Cardiac fibroblast (primary cell): ENCODE measurements at regions not wholly inside any gene's neighbourhood (a gene's known extent, or its start where the extent isn't known, plus 50 kb on each side); places are given as distances from the start of the nearest gene placed in this dataset.
"Not testable (repeated sequence)": the region's sequence is repeated elsewhere in the genome, so short reads cannot be mapped to it uniquely, and the experiment has no call there.

Source experiments
- DNase-seq, 2 donors: peaks; one replicate each; pipeline versions ENCODE4 v3.0.0 to v3.0.0-alpha.2; 2010; ENCODE audit warnings: low read depth in 2 of 2
- H3K4me3 ChIP-seq, 2 donors: replicated peaks in 1 of 2; 1 replicate in 1 of 2; 2 replicates in 1 of 2; pipeline ENCODE4 v1.5.1; 2011; ENCODE audit warnings: low read depth in 2 of 2, low read length in 2 of 2, mild to moderate bottlenecking in 2 of 2, moderate library complexity in 1 of 2
- TF ChIP-seq, protein P1 (sequence below): IDR thresholded peaks from one replicate; pipeline ENCODE4 v1.5.1; 2011; ENCODE audit warnings: low read depth, mild to moderate bottlenecking, low read length, inconsistent platforms

DNA sequence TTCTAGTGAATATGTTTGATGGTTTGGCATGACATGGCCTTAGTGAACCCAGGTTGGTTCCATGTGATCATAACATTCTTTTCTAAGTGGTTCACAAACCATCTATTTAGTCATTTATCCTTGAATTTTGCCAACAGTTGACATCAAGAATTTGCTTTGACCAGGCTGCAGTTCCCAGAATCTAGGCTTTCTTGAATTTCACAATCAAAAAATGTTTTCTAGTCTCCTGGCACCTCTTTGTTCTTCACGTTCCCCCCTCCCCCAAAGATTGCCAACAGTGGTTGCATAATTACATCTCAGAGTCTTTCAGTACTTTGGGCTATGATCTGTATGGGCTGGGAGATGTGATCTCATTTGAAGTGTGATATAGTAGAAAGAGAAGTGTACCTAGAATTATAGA, 124.0 kb downstream of the GATA6 start:
- TF ChIP-seq, protein P1, sequence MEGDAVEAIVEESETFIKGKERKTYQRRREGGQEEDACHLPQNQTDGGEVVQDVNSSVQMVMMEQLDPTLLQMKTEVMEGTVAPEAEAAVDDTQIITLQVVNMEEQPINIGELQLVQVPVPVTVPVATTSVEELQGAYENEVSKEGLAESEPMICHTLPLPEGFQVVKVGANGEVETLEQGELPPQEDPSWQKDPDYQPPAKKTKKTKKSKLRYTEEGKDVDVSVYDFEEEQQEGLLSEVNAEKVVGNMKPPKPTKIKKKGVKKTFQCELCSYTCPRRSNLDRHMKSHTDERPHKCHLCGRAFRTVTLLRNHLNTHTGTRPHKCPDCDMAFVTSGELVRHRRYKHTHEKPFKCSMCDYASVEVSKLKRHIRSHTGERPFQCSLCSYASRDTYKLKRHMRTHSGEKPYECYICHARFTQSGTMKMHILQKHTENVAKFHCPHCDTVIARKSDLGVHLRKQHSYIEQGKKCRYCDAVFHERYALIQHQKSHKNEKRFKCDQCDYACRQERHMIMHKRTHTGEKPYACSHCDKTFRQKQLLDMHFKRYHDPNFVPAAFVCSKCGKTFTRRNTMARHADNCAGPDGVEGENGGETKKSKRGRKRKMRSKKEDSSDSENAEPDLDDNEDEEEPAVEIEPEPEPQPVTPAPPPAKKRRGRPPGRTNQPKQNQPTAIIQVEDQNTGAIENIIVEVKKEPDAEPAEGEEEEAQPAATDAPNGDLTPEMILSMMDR: no peak
- peak; percentile 45 to 91 for DNase-seq

DNA sequence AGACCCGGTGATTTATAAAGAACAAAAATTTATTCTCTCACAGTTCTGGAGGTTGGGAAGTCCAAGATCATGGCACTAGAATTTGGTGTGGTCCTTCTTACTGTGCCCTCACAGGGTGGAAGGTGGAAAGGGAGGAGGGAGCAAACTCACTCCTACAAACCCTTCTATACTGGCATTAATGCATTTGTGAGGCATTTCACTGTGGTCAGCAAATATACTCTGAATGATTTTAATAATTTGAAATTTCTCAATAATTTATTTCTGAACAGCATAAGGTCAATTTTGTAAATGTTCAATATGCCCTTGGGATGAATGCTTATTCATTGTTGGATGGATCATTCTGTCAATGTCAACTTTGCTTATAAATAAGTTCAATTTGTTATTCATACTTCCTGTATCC, 120.6 kb downstream of the GATA6 start:
- DNase-seq: no peak
- H3K4me3 ChIP-seq: no peak overlapping the region
- TF ChIP-seq, protein P1: no peak

More for the DNA sequence above, 124.0 kb downstream of the GATA6 start:
- no peak overlapping the region for H3K4me3 ChIP-seq

DNA sequence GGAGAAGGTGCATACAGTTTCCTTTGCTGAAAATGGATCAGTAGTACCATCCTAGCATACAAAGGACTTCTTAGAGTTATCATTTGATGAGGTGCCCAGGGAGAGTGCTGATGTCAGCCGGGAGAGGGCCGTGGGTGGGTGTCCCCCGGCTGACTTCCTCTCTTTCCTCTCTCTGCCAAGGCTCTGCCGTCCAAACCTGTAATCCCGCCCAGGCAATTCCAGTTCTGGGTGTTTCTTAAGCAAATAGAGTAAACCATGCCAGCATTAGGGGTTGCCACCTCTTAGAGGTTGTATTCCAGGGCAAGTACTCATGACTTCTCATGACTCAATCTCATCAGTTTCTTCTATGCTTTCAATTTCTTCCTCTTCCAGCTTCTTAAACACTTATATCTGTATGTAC, 117.2 kb downstream of the GATA6 start:
- H3K4me3 ChIP-seq: no peak overlapping the region
- TF ChIP-seq, protein P1: no peak

DNA sequence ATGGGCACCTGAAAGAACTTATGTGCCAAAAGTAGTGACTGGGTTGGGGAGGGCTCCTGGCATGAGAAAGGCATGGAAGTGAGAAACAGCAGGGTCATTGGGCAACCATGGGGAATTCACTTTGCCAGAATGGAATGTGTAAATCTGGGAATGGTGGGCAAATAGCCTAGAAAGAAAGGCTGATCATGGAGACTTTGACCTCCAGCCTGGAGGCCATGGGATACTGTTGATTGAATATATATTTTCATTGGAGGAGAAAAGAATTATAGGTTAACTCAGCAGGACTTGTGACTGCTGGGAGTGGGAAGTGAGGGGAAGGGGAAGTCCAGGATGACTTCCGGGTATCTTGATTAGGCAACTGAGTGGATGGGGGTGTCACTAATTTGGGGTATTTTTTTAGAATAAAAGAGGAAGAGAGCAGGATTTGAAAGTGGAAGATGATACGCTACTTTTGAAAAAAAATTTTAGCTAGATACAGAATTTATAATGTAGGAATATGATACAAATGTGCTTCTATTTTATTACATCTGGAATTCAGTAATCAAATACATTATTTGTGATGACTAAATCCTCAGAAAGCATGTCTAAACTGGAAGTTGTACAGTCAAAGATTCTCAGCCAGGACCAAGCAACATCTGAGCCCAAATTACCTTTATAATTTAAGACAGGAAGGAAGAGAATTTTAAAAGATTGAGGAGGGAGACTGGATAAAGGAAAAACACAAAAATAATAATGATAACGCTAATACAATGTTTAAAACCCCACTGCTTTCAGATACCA, 116.2 kb downstream of the GATA6 start:
- H3K4me3 ChIP-seq: no peak overlapping the region
- peak in 1 of 2 donors; percentile 56 for DNase-seq
- TF ChIP-seq, protein P1: no peak

More for the DNA sequence above, 117.2 kb downstream of the GATA6 start:
- DNase-seq: peak in 1 of 2 donors; percentile 72

DNA sequence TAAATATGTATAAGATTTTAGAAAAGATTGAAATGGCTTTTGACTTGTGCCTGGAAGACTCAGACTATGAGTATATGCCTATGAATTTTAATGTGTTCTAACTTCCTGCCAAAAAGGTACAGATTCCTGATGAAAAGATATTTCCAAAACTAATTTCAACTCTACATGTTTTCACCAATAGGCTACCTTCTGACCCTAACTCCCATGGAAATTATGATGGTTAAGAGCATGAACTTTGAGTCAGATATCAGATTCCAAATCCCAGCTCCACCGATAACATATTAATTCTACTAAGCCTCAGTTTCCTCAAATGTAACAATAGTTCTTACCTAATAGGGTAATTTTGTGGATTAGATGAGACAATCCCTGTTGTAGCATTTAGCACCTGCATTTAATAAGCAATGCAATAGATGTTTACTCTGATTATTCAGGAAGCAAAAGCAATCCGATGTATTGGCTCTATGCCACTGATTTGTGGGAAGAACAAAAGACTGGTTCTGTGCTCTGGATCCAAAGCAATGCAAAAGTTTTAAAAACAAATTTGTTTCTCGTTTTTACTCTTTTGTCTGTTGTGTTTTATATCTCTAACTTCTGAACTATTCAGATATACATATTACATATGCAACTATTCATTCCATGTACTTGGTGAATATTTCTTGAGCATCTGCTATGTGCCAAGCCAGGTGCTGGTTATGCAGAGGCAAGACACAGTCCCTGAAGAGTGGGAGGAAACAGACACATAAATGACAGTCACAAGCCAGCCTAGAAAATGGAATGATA, 115.4 kb downstream of the GATA6 start:
- TF ChIP-seq, protein P1: no peak
- no peak overlapping the region for H3K4me3 ChIP-seq
- no peak for DNase-seq

DNA sequence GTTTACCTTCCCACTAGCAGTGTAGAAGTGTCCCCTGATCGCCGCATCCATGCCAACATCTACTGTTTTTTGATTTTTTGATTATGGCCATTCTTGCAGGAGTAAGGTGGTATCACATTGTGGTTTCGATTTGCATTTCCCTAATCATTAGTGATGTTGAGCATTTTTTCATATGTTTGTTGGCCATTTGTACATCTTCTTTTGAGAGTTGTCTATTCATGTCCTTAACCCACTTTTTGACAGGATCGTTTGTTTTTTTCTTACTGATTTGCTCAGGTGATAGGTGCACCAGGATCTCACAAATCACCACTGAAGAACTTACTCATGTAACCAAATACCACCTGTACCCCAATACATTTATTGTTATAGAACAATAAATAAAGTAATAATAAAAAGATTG, 114.5 kb downstream of the GATA6 start:
- not testable (repeated sequence) for DNase-seq, H3K4me3 ChIP-seq

DNA sequence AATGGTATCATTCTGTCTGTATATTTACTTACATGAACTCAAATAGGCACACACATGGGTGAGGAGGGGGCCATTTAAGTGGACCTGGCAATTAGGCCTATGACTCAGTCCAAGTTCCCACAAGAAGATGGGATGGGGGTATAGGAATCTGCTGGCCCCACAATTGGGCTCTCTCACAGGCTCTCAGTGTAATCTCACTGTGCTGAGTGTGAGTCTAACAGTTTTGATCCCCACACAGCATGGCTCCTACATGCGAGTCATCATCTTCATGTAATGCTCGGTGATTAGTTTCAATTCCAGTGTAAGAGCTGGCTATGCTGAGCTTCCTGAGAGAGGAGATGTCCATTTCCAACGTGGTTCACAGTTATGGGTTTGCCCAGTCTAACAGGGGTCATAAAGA, 114.0 kb downstream of the GATA6 start:
- DNase-seq: peak in 1 of 2 donors; percentile 53
- TF ChIP-seq, protein P1: no peak
- no peak overlapping the region for H3K4me3 ChIP-seq
